Muscle of leg (tissue), 3 donors: ENCODE measurements at regions not wholly inside any gene's neighbourhood (a gene's known extent, or its start where the extent isn't known, plus 50 kb on each side); places are given as distances from the start of the nearest gene placed in this dataset.
A peak's percentile ranks its signal among the peaks of the same experiment; 100 is the strongest.

Source experiments
- DNase-seq: peaks from one replicate; pipeline ENCODE4 v3.0.0; 2013
- H3K27ac ChIP-seq: one replicate; pipeline ENCODE4 v1.5.1; 2013; ENCODE audit warnings: mild to moderate bottlenecking, low read length, control low read depth
- H3K27me3 ChIP-seq: one replicate; pipeline ENCODE4 v1.6.1; 2013; ENCODE audit warnings: low read length; ENCODE audit not compliant: control insufficient read depth, insufficient read depth
- H3K36me3 ChIP-seq: one replicate; pipeline ENCODE4 v1.6.1; 2013; ENCODE audit warnings: low read length; ENCODE audit not compliant: control insufficient read depth, insufficient read depth
- H3K4me1 ChIP-seq: one replicate; pipeline ENCODE4 v1.6.1; 2013; ENCODE audit warnings: low read length; ENCODE audit not compliant: control insufficient read depth, insufficient read depth
- H3K4me3 ChIP-seq: one replicate; pipeline ENCODE4 v1.5.1; 2013; ENCODE audit warnings: low read length, control low read depth
- H3K9me3 ChIP-seq: replicated peaks from 2 replicates; pipeline ENCODE4 v1.6.1; 2013; ENCODE audit warnings: low read depth, low read length; ENCODE audit not compliant: control insufficient read depth
- WGBS: methylation state at CpG from one replicate; pipeline ENCODE4 v1.1.5; 2013; ENCODE audit warnings: missing lambda C conversion rate; ENCODE audit not compliant: insufficient coverage; 5-methylcytosine and 5-hydroxymethylcytosine counted together

GRCh38 chr10:78134773-78135306, 101.2 kb downstream of the RPS24 start:
- H3K36me3 ChIP-seq, result no peaks in the 10 kb centered on the region
- no peaks in the 10 kb centered on the region for H3K9me3 ChIP-seq
- H3K27me3 ChIP-seq, result peaks cover 7% of the 10 kb centered on the region
- peaks cover 9% of the 10 kb centered on the region for H3K4me1 ChIP-seq
- H3K27ac ChIP-seq, result no peak overlapping the region
- DNase-seq, result no peak
- H3K4me3 ChIP-seq, result no peak overlapping the region
- 74% methylated on average over 8 of the region's 10 CpGs for WGBS

- DNase-seq, result no peak
- Histone ChIP-seq H3K9me3 (no peaks in the 10 kb centered on the region), H3K4me3 (no peak overlapping the region), H3K36me3 (no peaks in the 10 kb centered on the region), H3K4me1 (peaks cover 20% of the 10 kb centered on the region), H3K27me3 (peaks cover 8% of the 10 kb centered on the region), H3K27ac (no peak overlapping the region)
- WGBS, result 67% methylated on average over 1 of the region's 3 CpGs
Observed at GRCh38 chr10:78137147-78137546, 103.5 kb downstream of the RPS24 start.

- H3K4me3 ChIP-seq, result no peak overlapping the region
- peak; percentile 53 for DNase-seq
- peak overlapping the region; percentile 49 for H3K27ac ChIP-seq
- H3K36me3 ChIP-seq, result no peaks in the 10 kb centered on the region
- H3K27me3 ChIP-seq, result peaks cover 7% of the 10 kb centered on the region
- no peaks in the 10 kb centered on the region for H3K9me3 ChIP-seq
- H3K4me1 ChIP-seq, result peaks cover 20% of the 10 kb centered on the region
- WGBS, result 23% methylated on average over 5 of the region's 9 CpGs
Observed at GRCh38 chr10:78139341-78139740, 105.7 kb downstream of the RPS24 start.

- Histone ChIP-seq H3K4me1 (peaks cover 20% of the 10 kb centered on the region), H3K9me3 (no peaks in the 10 kb centered on the region), H3K36me3 (no peaks in the 10 kb centered on the region), H3K27ac (peak overlapping the region; percentile 49), H3K27me3 (peaks cover 4% of the 10 kb centered on the region), H3K4me3 (no peak overlapping the region)
- DNase-seq, result peak; percentile 68
- WGBS, result 30% methylated on average over 4 of the region's 6 CpGs
Observed at GRCh38 chr10:78140066-78140630, 106.5 kb downstream of the RPS24 start.

GRCh38 chr10:78143576-78143975, 109.9 kb downstream of the RPS24 start:
- Histone ChIP-seq H3K27me3 (peaks cover 4% of the 10 kb centered on the region), H3K36me3 (no peaks in the 10 kb centered on the region), H3K4me1 (peaks cover 26% of the 10 kb centered on the region), H3K27ac (no peak overlapping the region), H3K4me3 (no peak overlapping the region), H3K9me3 (no peaks in the 10 kb centered on the region)
- no peak for DNase-seq
- 88% methylated on average over 3 of the region's 3 CpGs for WGBS

GRCh38 chr10:78146200-78146599, 112.5 kb downstream of the RPS24 start:
- Histone ChIP-seq H3K36me3 (no peaks in the 10 kb centered on the region), H3K4me3 (no peak overlapping the region), H3K4me1 (peaks cover 16% of the 10 kb centered on the region), H3K27ac (no peak overlapping the region), H3K9me3 (no peaks in the 10 kb centered on the region), H3K27me3 (peaks cover 4% of the 10 kb centered on the region)
- no CpG with 5 or more reads among the region's 2 CpGs for WGBS
- no peak for DNase-seq

- DNase-seq, result no peak
- H3K9me3 ChIP-seq, result no peaks in the 10 kb centered on the region
- H3K36me3 ChIP-seq, result no peaks in the 10 kb centered on the region
- H3K27me3 ChIP-seq, result peaks cover 2% of the 10 kb centered on the region
- H3K27ac ChIP-seq, result no peak overlapping the region
- H3K4me3 ChIP-seq, result no peak overlapping the region
- peaks cover 16% of the 10 kb centered on the region for H3K4me1 ChIP-seq
Observed at GRCh38 chr10:78147202-78147601, 113.5 kb downstream of the RPS24 start.

- WGBS, result 40% methylated on average over 1 of the region's 7 CpGs
- peaks cover 16% of the 10 kb centered on the region for H3K4me1 ChIP-seq
- no peaks in the 10 kb centered on the region for H3K9me3 ChIP-seq
- no peaks in the 10 kb centered on the region for H3K36me3 ChIP-seq
- H3K4me3 ChIP-seq, result no peak overlapping the region
- H3K27ac ChIP-seq, result no peak overlapping the region
- H3K27me3 ChIP-seq, result peaks cover 2% of the 10 kb centered on the region
- peak; percentile 16 for DNase-seq
Observed at GRCh38 chr10:78148216-78148960, 114.7 kb downstream of the RPS24 start.

GRCh38 chr10:78148961-78149612, 115.4 kb downstream of the RPS24 start:
- H3K36me3 ChIP-seq, result no peaks in the 10 kb centered on the region
- H3K4me3 ChIP-seq, result no peak overlapping the region
- no peak overlapping the region for H3K27ac ChIP-seq
- 60% methylated on average over 1 of the region's 4 CpGs for WGBS
- no peaks in the 10 kb centered on the region for H3K9me3 ChIP-seq
- no peaks in the 10 kb centered on the region for H3K27me3 ChIP-seq
- DNase-seq, result peak; percentile 51
- peaks cover 16% of the 10 kb centered on the region for H3K4me1 ChIP-seq

GRCh38 chr10:78150756-78151155, 117.1 kb downstream of the RPS24 start:
- no peaks in the 10 kb centered on the region for H3K9me3 ChIP-seq
- H3K4me3 ChIP-seq, result no peak overlapping the region
- no CpG with 5 or more reads among the region's 4 CpGs for WGBS
- no peak for DNase-seq
- no peaks in the 10 kb centered on the region for H3K27me3 ChIP-seq
- H3K4me1 ChIP-seq, result peaks cover 16% of the 10 kb centered on the region
- no peak overlapping the region for H3K27ac ChIP-seq
- H3K36me3 ChIP-seq, result no peaks in the 10 kb centered on the region
